Glomerular visceral epithelial cell (primary cell): ENCODE measurements at regions not wholly inside any gene's neighbourhood (a gene's known extent, or its start where the extent isn't known, plus 50 kb on each side); places are given as distances from the start of the nearest gene placed in this dataset.

ENCODE experiments used
- DNase-seq: peaks from one replicate; pipeline ENCODE4 v3.0.0-alpha.2; 2016; ENCODE audit errors: extremely low spot score

- no peak for DNase-seq
These were observed 686.9 kb upstream of the ID4 start for GRCh38 chr6:19150307-19150706.

GRCh38 chr6:19153270-19153980, 683.7 kb upstream of the ID4 start:
- DNase-seq: no peak

GRCh38 chr6:19153981-19154295, 683.2 kb upstream of the ID4 start:
- no peak for DNase-seq

- no peak for DNase-seq
These were observed 680.7 kb upstream of the ID4 start for GRCh38 chr6:19156443-19156842.

- no peak for DNase-seq
These were observed 679.7 kb upstream of the ID4 start for GRCh38 chr6:19157486-19157885.

GRCh38 chr6:19158586-19158985, 678.6 kb upstream of the ID4 start:
- DNase-seq: no peak

- DNase-seq: no peak
These were observed 678.1 kb upstream of the ID4 start for GRCh38 chr6:19159089-19159488.

- DNase-seq: no peak
These were observed 677.6 kb upstream of the ID4 start for GRCh38 chr6:19159561-19159960.

GRCh38 chr6:19160081-19160730, 677.0 kb upstream of the ID4 start:
- DNase-seq: no peak

- DNase-seq: no peak
These were observed 669.9 kb upstream of the ID4 start for GRCh38 chr6:19167251-19167650.

GRCh38 chr6:19169366-19169765, 667.8 kb upstream of the ID4 start:
- DNase-seq: no peak

- no peak for DNase-seq
These were observed 662.1 kb upstream of the ID4 start for GRCh38 chr6:19175023-19175422.

GRCh38 chr6:19180348-19181072, 656.7 kb upstream of the ID4 start:
- no peak for DNase-seq

- no peak for DNase-seq
These were observed 656.0 kb upstream of the ID4 start for GRCh38 chr6:19181211-19181610.

GRCh38 chr6:19193624-19194023, 643.5 kb upstream of the ID4 start:
- no peak for DNase-seq

GRCh38 chr6:19204445-19204844, 632.7 kb upstream of the ID4 start:
- DNase-seq: no peak

GRCh38 chr6:19205076-19205475, 632.1 kb upstream of the ID4 start:
- no peak for DNase-seq

- no peak for DNase-seq
These were observed 628.0 kb upstream of the ID4 start for GRCh38 chr6:19209202-19209601.

- no peak for DNase-seq
These were observed 626.1 kb upstream of the ID4 start for GRCh38 chr6:19210849-19211590.

GRCh38 chr6:19214231-19214630, 622.9 kb upstream of the ID4 start:
- no peak for DNase-seq

- DNase-seq: no peak
These were observed 617.2 kb upstream of the ID4 start for GRCh38 chr6:19219931-19220330.

- no peak for DNase-seq
These were observed 605.1 kb upstream of the ID4 start for GRCh38 chr6:19231878-19232561.
